GM18951 (cell line): ENCODE measurements at regions not wholly inside any gene's neighbourhood (a gene's known extent, or its start where the extent isn't known, plus 50 kb on each side); places are given as distances from the start of the nearest gene placed in this dataset.

ENCODE experiments used
- POLR2A ChIP-seq: IDR thresholded peaks from 4 replicates; pipeline ENCODE4 v1.6.1; 2011; ENCODE audit warnings: mild to moderate bottlenecking; ENCODE audit not compliant: insufficient read length, insufficient read depth; ENCODE audit errors: extremely low read depth
- in situ Hi-C: fragments of 300-500 bp; cut with MboI; formaldehyde crosslinking; loops from one replicate; pipeline ENCODE4 v1.12.0; 2022; ENCODE audit warnings: low sequenced_read_pairs, mixed read lengths, inconsistent platforms; ENCODE audit not compliant: unreplicated experiment

DNA sequence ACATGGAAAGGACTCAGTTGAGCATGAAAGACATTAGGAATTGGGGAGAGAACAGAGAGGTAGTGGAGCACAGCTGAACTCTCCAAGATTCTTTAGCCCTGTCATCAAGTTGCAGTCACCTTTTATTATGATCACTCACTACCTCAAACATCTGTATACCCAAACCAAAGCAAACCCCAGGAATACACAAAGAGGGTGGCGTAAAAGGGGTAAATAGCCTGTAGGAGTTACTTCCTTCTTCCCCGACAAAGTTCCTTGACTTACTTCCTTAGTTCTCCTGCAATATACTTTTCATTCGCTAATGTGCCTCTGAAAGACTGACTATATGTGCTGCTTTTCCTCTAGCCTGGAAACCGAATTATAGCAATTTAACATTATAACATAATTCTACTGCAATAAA lies 159.9 kb downstream of the SPRY1 start:
- no peak for TF ChIP-seq POLR2A
- in situ Hi-C loops, result no loop called here

- in situ Hi-C loops, result no loop called here
Observed at GRCh38 chr4:123557857-123558536, 161.4 kb downstream of the SPRY1 start.

DNA sequence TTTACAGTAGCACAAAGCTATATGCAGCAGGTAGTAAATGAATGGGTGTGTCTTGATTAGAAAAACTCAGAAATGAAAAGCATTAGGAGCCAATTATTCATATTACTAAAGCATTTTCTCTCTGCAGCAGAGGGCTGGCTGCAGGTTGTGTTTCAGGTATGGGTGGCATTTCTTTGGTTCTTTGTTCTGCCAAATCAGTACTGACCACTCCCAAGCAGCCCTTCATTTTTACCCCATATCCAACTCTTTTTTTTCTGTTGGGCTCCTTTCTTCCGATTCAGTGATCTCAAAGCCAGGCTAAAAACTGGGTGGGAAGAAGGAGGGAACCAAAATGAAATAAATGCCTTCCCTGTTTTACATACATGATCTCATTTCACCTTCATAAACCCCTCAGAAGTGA lies 162.3 kb downstream of the SPRY1 start:
- in situ Hi-C loops, result no loop called here
- TF ChIP-seq POLR2A, result no peak

More at GRCh38 chr4:123557857-123558536, 161.4 kb downstream of the SPRY1 start:
- TF ChIP-seq POLR2A, result no peak

GRCh38 chr4:123559955-123560871 lies 163.6 kb downstream of the SPRY1 start:
- in situ Hi-C loops, result no loop called here
- TF ChIP-seq POLR2A, result no peak

DNA sequence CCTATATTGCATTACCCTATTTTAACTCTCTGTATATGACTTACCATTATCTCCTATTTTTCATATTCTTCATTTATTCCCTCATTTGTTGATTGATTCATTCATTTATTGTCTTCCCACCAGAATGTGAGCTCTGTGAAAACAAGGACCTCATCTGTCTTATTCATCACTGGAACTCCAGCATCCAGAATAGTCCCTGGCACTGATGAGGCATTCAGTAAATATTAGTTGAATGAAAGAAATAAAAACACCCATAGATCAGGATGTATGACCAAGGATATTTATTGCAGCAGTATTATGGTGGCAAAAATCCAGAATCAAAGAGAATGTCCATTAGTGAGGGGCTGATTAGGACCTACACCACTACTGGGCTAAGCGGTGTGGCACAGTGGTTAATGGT lies 164.9 kb downstream of the SPRY1 start:
- in situ Hi-C loops, result no loop called here
- no peak for TF ChIP-seq POLR2A

DNA sequence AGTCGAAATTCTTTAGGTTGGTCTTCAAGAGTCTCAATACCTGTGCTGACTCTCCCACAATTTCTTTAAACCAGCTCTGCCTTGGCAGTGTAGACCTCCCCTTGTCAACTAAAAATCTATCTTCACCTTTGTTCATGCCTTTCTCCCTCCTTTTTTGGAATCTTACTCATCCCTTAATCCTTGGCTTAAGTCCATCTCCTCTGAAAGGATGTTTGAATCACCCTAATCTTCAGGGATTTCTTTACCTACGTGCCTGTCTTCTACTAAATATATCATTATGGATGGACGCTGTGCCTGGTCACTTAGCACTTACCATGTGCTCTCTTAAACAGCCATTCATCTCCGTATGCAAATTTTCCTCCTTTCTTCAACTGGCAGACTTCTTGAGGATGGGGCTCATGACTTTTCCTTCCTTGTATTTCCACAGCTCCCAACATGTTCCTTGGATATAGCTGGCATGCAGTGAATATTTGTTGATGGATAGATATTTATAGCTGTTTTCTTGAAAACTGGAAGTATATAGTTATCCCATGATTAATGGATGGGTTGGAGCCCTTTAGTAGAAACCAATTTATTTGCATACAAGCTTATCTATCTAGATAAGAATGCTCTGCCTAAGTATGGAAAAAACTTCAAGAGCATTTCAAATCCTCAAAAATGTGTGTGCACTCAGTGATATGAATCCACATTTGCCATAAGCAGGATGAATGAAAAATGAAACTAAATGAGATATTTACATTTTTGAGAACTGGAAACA lies 166.6 kb downstream of the SPRY1 start:
- in situ Hi-C loops, result no loop called here

DNA sequence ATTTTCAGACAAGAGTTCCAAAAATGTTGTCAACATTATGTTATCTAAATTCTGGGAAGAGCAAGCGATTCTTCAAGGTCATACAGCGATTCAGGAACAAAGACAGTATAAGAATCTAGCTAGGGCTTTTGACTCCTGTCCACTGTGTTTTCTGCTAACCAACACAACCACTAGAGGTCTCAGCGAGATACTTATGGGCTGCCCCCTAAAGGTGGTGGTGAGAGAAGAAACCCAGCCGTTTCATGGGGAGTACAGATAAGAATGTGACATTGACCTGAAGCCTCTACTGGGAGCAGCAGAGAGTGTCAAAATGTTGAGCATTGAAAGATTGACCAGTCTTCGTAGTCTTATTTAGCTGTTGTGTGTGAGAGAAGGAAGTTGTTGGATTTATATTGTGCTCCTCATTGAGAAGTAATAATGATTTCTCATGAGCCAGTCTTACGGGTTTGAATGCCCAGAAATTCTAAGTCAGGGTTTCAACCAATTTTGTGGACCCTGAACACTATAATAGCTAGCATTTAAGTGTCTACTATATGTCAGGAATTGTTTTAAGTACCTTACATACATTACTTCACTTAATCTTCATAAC lies 168.3 kb downstream of the SPRY1 start:
- TF ChIP-seq POLR2A, result no peak
- in situ Hi-C loops, result no loop called here

More for the DNA sequence above, 166.6 kb downstream of the SPRY1 start:
- TF ChIP-seq POLR2A, result no peak

DNA sequence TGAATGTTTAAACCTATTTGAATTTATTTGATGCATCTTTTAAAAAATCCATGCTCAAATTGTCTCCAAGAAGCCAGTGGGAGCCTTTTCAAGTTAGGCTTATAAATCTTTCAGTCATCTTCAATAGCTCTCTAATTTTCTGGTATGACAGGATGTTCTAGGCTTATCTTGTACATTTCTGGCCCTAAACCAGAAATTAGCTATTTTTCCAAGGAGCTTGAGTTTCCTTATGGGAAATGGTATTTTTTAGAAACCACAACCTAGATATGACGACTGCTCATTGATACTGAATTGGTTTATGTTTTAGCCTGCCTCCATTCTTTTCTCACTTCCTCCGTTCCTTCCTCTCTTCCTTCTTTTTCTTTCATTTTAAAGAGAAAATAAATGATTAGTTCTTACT lies 172.3 kb downstream of the SPRY1 start:
- TF ChIP-seq POLR2A, result no peak
- in situ Hi-C loops, result no loop called here

GRCh38 chr4:123569541-123569940 lies 172.9 kb downstream of the SPRY1 start:
- TF ChIP-seq POLR2A, result no peak
- in situ Hi-C loops, result no loop called here

DNA sequence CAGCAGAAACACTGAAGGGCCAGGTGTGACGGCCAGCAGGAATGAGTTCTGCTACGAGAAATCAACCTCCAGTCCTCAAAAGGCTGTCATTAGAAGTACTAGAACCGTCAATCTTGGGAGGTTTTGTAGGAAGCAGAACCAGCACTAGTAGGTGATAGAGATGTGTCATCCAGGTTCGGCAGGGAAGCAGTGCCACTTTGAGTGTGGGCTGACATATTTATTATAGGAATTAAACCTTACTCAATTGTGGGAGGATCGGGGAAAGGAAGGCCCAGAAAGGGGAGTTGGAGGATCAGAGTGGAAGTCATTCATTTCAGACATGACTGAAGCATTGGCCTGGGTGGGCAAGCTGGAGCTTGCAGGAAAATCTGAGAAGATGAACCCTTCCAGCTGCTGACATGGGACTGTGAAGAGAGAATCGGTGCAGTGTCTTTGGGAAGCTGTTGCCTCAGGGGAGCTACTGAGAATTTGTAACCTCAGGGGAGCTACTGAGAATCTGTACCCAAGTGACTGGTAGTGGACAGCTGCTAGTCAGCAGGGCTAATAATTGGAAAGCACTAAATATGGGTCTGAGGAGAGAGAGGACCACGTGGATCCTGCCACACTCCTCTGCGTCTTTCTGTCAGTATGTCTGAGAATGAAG lies 177.4 kb downstream of the SPRY1 start:
- TF ChIP-seq POLR2A, result no peak
- in situ Hi-C loops, result no loop called here

DNA sequence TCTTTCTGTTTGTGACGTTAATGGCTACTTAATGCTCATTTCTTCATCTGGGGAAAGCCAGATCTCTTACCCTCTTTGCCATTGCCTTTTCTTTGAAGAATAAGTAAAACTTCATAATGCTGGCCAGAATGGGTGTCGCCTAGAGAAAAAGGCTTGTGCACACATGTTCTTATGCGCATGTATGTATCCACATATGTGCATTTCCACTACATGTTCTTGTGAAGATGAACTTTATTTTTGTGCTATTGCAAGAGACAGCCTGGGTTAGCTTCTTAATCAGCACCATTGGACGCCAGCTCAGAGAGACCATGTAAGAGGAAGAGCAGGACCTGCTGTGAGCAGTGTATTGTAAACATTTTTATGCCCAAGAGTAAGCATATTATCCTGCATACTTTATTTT lies 178.7 kb downstream of the SPRY1 start:
- TF ChIP-seq POLR2A, result no peak
- in situ Hi-C loops, result no loop called here

DNA sequence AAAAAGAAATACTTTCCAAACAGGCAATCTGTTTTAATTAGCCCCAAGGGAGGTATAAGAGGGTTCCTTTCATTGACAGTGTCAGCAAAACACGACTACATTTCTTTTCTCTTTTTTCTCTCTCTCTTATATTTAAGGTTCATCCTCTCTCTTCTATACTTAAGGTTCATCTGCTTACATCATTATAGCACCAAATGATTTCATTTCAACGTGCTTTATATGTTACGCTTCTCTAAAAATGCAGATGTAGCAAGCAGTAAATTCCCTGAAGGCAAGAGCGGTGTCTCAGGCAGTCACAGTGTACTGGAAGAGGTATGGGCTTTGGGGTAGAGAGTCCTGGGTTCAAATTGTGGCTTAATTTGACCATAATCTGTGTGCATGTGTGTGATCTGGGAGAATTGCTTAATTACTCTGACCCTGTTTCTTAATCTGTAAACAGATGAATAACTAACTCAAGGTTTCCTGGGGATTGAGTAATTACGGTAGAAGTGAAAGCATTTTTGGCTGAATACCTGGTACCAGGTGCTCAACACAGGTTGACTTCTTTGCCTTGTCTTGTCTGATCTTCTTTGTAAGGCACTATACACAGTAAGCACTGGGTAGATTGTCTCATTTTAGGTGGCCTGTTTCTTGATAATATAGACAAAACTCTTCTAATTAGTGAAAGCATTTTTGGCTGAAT lies 180.8 kb downstream of the SPRY1 start:
- TF ChIP-seq POLR2A, result no peak
- in situ Hi-C loops, result no loop called here
